Neural progenitor cell (in vitro differentiated cells): ENCODE measurements at regions not wholly inside any gene's neighbourhood (a gene's known extent, or its start where the extent isn't known, plus 50 kb on each side); places are given as distances from the start of the nearest gene placed in this dataset.

ENCODE experiments used
- DNase-seq: peaks from one replicate; pipeline ENCODE4 v3.0.0-alpha.2; 2016; ENCODE audit warnings: low spot score
- H2AFZ ChIP-seq: fragments of 200-600 bp; sonication (generic); replicated peaks from 2 replicates; pipeline ENCODE4 v1.6.1; 2016; ENCODE audit warnings: antibody characterized with exemption
- H3F3A ChIP-seq: fragments of 200-600 bp; sonication (generic); 2 replicates; pipeline ENCODE4 v1.6.1; 2016; ENCODE audit warnings: antibody characterized with exemption, low read depth
- H3K27ac ChIP-seq: fragments of 200-600 bp; sonication (generic); 2 replicates; pipeline ENCODE4 v1.5.1; 2016; ENCODE audit warnings: mild to moderate bottlenecking
- H3K27me3 ChIP-seq: fragments of 200-600 bp; sonication (generic); 2 replicates; pipeline ENCODE4 v1.6.1; 2016; ENCODE audit warnings: mild to moderate bottlenecking, moderate library complexity
- H3K36me3 ChIP-seq: fragments of 200-600 bp; sonication (generic); 2 replicates; pipeline ENCODE4 v1.5.1; 2016
- H3K4me1 ChIP-seq: fragments of 200-600 bp; sonication (generic); 2 replicates; pipeline ENCODE4 v1.6.1; 2016; ENCODE audit warnings: mixed run types
- H3K4me2 ChIP-seq: fragments of 200-600 bp; sonication (generic); 2 replicates; pipeline ENCODE4 v1.6.1; 2016
- H3K4me3 ChIP-seq: fragments of 200-600 bp; sonication (generic); 2 replicates; pipeline ENCODE4 v1.5.1; 2016
- H3K79me2 ChIP-seq: fragments of 200-600 bp; sonication (generic); 2 replicates; pipeline ENCODE4 v1.6.1; 2016; ENCODE audit warnings: low read depth
- H3K9ac ChIP-seq: fragments of 200-600 bp; sonication (generic); 2 replicates; pipeline ENCODE4 v1.6.1; 2016
- H3K9me3 ChIP-seq: fragments of 200-600 bp; sonication (generic); 2 replicates; pipeline ENCODE4 v1.5.1; 2016; ENCODE audit warnings: low read depth
- H4K20me1 ChIP-seq: fragments of 200-600 bp; sonication (generic); 2 replicates; pipeline ENCODE4 v1.6.1; 2016; ENCODE audit warnings: low read depth
- H3K27ac Mint-ChIP-seq: 3 replicates; pipeline ENCODE4 v1.8.0; 2021; ENCODE audit warnings: mixed read lengths
- H3K27me3 Mint-ChIP-seq: 2 replicates; pipeline ENCODE4 v1.8.0; 2022; ENCODE audit warnings: low read depth, mild to moderate bottlenecking, inconsistent platforms, moderate library complexity, mixed read lengths; ENCODE audit not compliant: insufficient read depth
- H3K36me3 Mint-ChIP-seq: 3 replicates; pipeline ENCODE4 v1.8.0; 2021; ENCODE audit warnings: mixed read lengths
- H3K4me1 Mint-ChIP-seq: 3 replicates; pipeline ENCODE4 v1.8.0; 2021; ENCODE audit warnings: mixed read lengths
- H3K4me3 Mint-ChIP-seq: 3 replicates; pipeline ENCODE4 v1.8.0; 2021; ENCODE audit warnings: mild to moderate bottlenecking, moderate library complexity, mixed read lengths
- H3K9me3 Mint-ChIP-seq: 3 replicates; pipeline ENCODE4 v1.8.0; 2020; ENCODE audit warnings: mixed read lengths
- CTCF ChIP-seq: fragments of 200-600 bp; sonication (generic); IDR thresholded peaks from 2 replicates; pipeline ENCODE4 v1.5.1; 2017; ENCODE audit warnings: antibody characterized with exemption, mild to moderate bottlenecking
- EZH2 ChIP-seq: fragments of 200-600 bp; sonication (generic); IDR thresholded peaks from 2 replicates; pipeline ENCODE4 v1.6.1; 2017; ENCODE audit warnings: antibody characterized with exemption, mild to moderate bottlenecking, moderate library complexity
- EZH2phosphoT487 ChIP-seq: fragments of 200-600 bp; sonication (generic); IDR thresholded peaks from 2 replicates; pipeline ENCODE4 v1.6.1; 2017; ENCODE audit warnings: antibody characterized with exemption

GRCh38 chr7:68235937-68236336, 1239.3 kb downstream of the TYW1 start:
- Histone ChIP-seq H4K20me1 (no peaks in the 10 kb centered on the region), H3K27me3 (no peaks in the 10 kb centered on the region), H3K79me2 (no peaks in the 10 kb centered on the region), H3K4me3 (no peak overlapping the region), H3F3A (no peaks in the 10 kb centered on the region), H3K36me3 (no peaks in the 10 kb centered on the region), H3K9ac (no peak overlapping the region), H3K27ac (no peak overlapping the region), H2AFZ (no peak overlapping the region), H3K4me2 (no peak overlapping the region), H3K9me3 (no peaks in the 10 kb centered on the region), H3K4me1 (no peaks in the 10 kb centered on the region)
- Mint-ChIP-seq H3K36me3 (no peaks in the 10 kb centered on the region), H3K4me3 (no peak overlapping the region), H3K9me3 (peaks cover 14% of the 10 kb centered on the region), H3K27me3 (peaks cover 3% of the 10 kb centered on the region), H3K4me1 (no peaks in the 10 kb centered on the region), H3K27ac (no peak overlapping the region)
- TF ChIP-seq EZH2 (no peak), CTCF (no peak), EZH2phosphoT487 (no peak)
- no peak for DNase-seq

- Histone ChIP-seq H2AFZ (no peak overlapping the region), H3K4me1 (no peaks in the 10 kb centered on the region), H4K20me1 (no peaks in the 10 kb centered on the region), H3K27ac (no peak overlapping the region), H3K9me3 (no peaks in the 10 kb centered on the region), H3K4me3 (no peak overlapping the region), H3K36me3 (no peaks in the 10 kb centered on the region), H3K79me2 (no peaks in the 10 kb centered on the region), H3K9ac (no peak overlapping the region), H3F3A (no peaks in the 10 kb centered on the region), H3K27me3 (no peaks in the 10 kb centered on the region), H3K4me2 (no peak overlapping the region)
- Mint-ChIP-seq H3K4me3 (no peak overlapping the region), H3K4me1 (no peaks in the 10 kb centered on the region), H3K36me3 (no peaks in the 10 kb centered on the region), H3K9me3 (peaks cover 12% of the 10 kb centered on the region), H3K27me3 (peaks cover 9% of the 10 kb centered on the region), H3K27ac (no peak overlapping the region)
- no peak for DNase-seq
- TF ChIP-seq CTCF, result no peak
These were observed 1241.7 kb downstream of the TYW1 start for GRCh38 chr7:68238204-68238805.

DNA sequence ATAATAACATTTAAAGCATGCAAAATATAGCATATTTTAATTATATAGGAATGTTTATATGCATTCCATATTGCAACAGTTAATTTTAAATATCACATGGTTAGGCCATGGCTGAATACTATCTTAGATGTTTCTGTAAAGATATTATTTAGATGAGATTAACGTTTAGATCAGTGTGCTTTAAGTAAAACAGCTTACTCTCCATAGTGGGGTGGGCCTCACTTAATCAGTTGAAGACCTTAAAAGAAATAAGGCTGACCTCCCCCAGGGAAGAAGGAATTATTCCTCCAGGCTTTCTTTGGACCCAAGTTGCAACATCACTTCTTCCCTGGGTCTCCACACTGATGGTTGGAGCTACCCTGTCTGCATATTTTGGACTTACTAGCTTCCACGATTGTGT, 1246.5 kb downstream of the TYW1 start:
- no peak overlapping the region for H3K4me2 ChIP-seq
- Mint-ChIP-seq H3K9me3 (peaks cover 12% of the 10 kb centered on the region), H3K4me3 (no peak overlapping the region), H3K36me3 (no peaks in the 10 kb centered on the region), H3K27ac (no peak overlapping the region), H3K4me1 (peaks cover 15% of the 10 kb centered on the region), H3K27me3 (peaks cover 11% of the 10 kb centered on the region)
- no peak overlapping the region for H3K4me3 ChIP-seq
- no peaks in the 10 kb centered on the region for H3K36me3 ChIP-seq
- no peaks in the 10 kb centered on the region for H3F3A ChIP-seq
- H2AFZ ChIP-seq, result no peak overlapping the region
- H4K20me1 ChIP-seq, result no peaks in the 10 kb centered on the region
- no peaks in the 10 kb centered on the region for H3K79me2 ChIP-seq
- no peak overlapping the region for H3K9ac ChIP-seq
- TF ChIP-seq CTCF (no peak), EZH2phosphoT487 (no peak), EZH2 (no peak)
- no peaks in the 10 kb centered on the region for H3K4me1 ChIP-seq
- peaks cover 9% of the 10 kb centered on the region for H3K27me3 ChIP-seq
- no peak overlapping the region for H3K27ac ChIP-seq
- no peaks in the 10 kb centered on the region for H3K9me3 ChIP-seq
- no peak for DNase-seq
